Endodermal cell (in vitro differentiated cells): ENCODE measurements at regions not wholly inside any gene's neighbourhood (a gene's known extent, or its start where the extent isn't known, plus 50 kb on each side); places are given as distances from the start of the nearest gene placed in this dataset.

Experiments used
- DNase-seq: peaks from one replicate; pipeline ENCODE4 v3.0.0-alpha.2; 2017
- H3K27ac ChIP-seq: 2 replicates; pipeline ENCODE4 v1.5.1; 2013; ENCODE audit warnings: mild to moderate bottlenecking, low read depth, low read length, moderate library complexity
- H3K27me3 ChIP-seq: 2 replicates; pipeline ENCODE4 v1.6.1; 2013; ENCODE audit warnings: mild to moderate bottlenecking, low read length, moderate library complexity; ENCODE audit not compliant: insufficient read depth, control insufficient read depth, poor library complexity, severe bottlenecking
- H3K36me3 ChIP-seq: 2 replicates; pipeline ENCODE4 v1.7.0; 2013; ENCODE audit warnings: mild to moderate bottlenecking, low read length, moderate library complexity; ENCODE audit not compliant: control insufficient read depth, insufficient read depth
- H3K4me1 ChIP-seq: one replicate; pipeline ENCODE4 v1.7.0; 2013; ENCODE audit warnings: low read length; ENCODE audit not compliant: control insufficient read depth, insufficient read depth
- H3K4me3 ChIP-seq: 2 replicates; pipeline ENCODE4 v1.5.1; 2013; ENCODE audit warnings: mild to moderate bottlenecking, low read length, moderate library complexity
- H3K9ac ChIP-seq: 2 replicates; pipeline ENCODE4 v1.6.1; 2013; ENCODE audit warnings: mild to moderate bottlenecking, low read length, moderate library complexity; ENCODE audit not compliant: poor library complexity, severe bottlenecking; ENCODE audit errors: extremely low read depth
- H3K9me3 ChIP-seq: 2 replicates; pipeline ENCODE4 v1.6.1; 2013; ENCODE audit warnings: mild to moderate bottlenecking, low read length, moderate library complexity; ENCODE audit not compliant: control insufficient read depth
- H3K27ac Mint-ChIP-seq: 2 replicates; pipeline ENCODE4 v1.8.0; 2020; ENCODE audit warnings: mixed read lengths
- H3K27me3 Mint-ChIP-seq: 2 replicates; pipeline ENCODE4 v1.8.0; 2021; ENCODE audit warnings: mild to moderate bottlenecking, mixed read lengths; ENCODE audit not compliant: insufficient read depth
- H3K36me3 Mint-ChIP-seq: 2 replicates; pipeline ENCODE4 v1.8.0; 2020; ENCODE audit warnings: low read depth, mixed read lengths
- H3K4me1 Mint-ChIP-seq: 2 replicates; pipeline ENCODE4 v1.8.0; 2020; ENCODE audit warnings: mixed read lengths
- H3K4me3 Mint-ChIP-seq: 2 replicates; pipeline ENCODE4 v1.8.0; 2020; ENCODE audit warnings: mild to moderate bottlenecking, moderate library complexity, mixed read lengths
- H3K9me3 Mint-ChIP-seq: 2 replicates; pipeline ENCODE4 v1.8.0; 2020; ENCODE audit warnings: mild to moderate bottlenecking, mixed read lengths
- WGBS, 2 experiments: methylation state at CpG; one replicate each; pipeline versions ENCODE4 v1.1.5 to v1.1.7; 2013; ENCODE audit warnings: missing lambda C conversion rate in 2 of 2, mixed read lengths in 1 of 2; ENCODE audit not compliant: insufficient coverage in 1 of 2, insufficient read length in 1 of 2; 5-methylcytosine and 5-hydroxymethylcytosine counted together
- TF ChIP-seq, protein P1 (sequence below): fragments of 200-600 bp; sonication (generic); conservative IDR thresholded peaks from 2 replicates; pipeline ENCODE4 v1.5.0; 2021; ENCODE audit warnings: antibody characterized with exemption, mild to moderate bottlenecking

DNA sequence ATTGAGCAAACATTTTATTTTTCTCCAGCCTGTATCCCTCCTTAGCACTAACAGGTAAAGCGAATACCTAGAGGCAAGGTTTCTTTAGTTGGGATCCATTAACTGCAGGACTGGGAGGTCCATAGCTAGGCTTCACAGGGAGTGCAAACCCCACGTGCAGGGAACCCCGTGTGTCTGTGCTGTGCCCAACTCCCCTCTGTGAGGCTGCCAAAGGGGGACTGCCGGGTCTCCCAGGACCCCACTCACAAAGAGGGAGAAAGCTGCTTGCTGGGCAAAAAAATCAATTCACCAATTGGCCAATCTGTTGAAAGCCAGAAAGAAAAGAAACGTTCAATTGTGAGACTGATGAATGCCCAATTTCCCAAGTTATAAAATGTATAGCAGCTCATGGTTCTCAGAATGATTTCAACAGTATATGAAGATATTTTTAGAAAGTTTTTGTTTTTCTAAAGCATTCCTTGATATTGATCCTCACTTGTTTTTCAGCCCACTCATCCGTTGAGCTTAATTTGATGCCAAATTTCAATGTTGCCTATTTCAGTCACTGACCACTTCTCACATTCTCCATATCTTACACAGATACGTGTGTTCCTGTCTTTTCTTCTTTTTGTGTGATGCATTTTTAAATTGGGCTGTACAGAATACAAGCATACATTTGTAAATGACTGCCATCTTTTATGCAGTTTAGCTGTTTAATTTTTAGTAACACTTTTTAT, 202.7 kb upstream of the PRSS58 start:
- Histone ChIP-seq H3K36me3 (no peaks in the 10 kb centered on the region), H3K4me3 (no peak overlapping the region), H3K9ac (no peak overlapping the region), H3K27me3 (no peaks in the 10 kb centered on the region), H3K27ac (no peak overlapping the region), H3K4me1 (no peaks in the 10 kb centered on the region), H3K9me3 (no peaks in the 10 kb centered on the region)
- Mint-ChIP-seq H3K4me1 (peaks cover 1% of the 10 kb centered on the region), H3K9me3 (no peaks in the 10 kb centered on the region), H3K27ac (no peak overlapping the region), H3K27me3 (peaks cover 3% of the 10 kb centered on the region), H3K36me3 (no peaks in the 10 kb centered on the region), H3K4me3 (no peak overlapping the region)
- WGBS, 2 experiments = 85% methylated on average over 4 to 7 of the region's 7 CpGs
- TF ChIP-seq, protein P1, sequence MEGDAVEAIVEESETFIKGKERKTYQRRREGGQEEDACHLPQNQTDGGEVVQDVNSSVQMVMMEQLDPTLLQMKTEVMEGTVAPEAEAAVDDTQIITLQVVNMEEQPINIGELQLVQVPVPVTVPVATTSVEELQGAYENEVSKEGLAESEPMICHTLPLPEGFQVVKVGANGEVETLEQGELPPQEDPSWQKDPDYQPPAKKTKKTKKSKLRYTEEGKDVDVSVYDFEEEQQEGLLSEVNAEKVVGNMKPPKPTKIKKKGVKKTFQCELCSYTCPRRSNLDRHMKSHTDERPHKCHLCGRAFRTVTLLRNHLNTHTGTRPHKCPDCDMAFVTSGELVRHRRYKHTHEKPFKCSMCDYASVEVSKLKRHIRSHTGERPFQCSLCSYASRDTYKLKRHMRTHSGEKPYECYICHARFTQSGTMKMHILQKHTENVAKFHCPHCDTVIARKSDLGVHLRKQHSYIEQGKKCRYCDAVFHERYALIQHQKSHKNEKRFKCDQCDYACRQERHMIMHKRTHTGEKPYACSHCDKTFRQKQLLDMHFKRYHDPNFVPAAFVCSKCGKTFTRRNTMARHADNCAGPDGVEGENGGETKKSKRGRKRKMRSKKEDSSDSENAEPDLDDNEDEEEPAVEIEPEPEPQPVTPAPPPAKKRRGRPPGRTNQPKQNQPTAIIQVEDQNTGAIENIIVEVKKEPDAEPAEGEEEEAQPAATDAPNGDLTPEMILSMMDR = no peak
- no peak for DNase-seq

DNA sequence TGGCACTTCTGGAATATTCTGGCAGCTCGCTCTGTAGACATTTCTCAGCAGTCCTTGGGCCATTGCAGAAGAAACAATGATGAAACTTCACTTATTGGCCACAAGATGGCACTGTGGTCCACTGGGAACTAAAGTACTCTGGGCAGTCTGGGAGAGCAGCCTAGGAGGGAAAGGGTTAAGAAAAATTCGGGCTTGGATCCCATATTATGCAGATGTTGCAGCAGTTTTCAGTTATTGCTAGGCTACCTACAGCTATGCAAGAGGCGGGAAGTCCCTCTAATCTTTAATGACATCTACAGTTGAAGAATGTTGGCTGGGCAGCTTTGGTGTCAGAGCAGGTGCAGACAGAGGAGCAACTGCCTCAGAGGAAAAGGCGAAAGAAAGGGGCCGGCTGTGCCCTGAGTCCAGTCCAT, 201.7 kb upstream of the PRSS58 start:
- DNase-seq = peak; percentile 68
- H3K27me3 Mint-ChIP-seq = peaks cover 3% of the 10 kb centered on the region

DNA sequence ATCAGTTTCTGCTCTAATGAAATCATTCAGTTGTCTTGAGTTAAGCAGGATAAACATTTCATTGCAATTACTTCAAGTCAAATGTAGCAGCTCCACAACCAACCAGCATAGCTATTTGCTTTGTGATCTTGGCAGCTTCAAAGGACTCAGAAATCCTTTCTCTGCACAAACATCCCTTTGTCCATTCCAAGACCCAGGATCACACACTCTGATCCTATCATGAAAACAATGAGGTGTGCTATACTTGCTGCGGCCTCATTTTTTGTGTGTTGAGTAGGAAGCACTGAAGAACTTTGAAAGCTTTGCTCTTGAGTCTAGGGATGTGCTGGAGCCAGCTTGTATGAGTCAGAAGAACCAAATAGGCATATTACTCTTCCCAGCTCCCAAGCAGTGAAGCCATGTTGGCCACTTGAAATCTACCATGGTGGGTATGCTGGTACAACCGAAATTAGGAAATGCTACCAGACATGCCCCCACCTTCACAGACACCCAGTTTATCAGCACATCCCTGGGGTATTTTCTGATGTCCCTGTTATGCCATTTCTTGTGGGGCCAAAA, 199.4 kb upstream of the PRSS58 start:
- H3K27ac ChIP-seq = no peak overlapping the region
- H3K9me3 ChIP-seq = no peaks in the 10 kb centered on the region
- H3K4me3 ChIP-seq = no peak overlapping the region
- no peaks in the 10 kb centered on the region for H3K27me3 ChIP-seq
- Mint-ChIP-seq H3K27ac (no peak overlapping the region), H3K4me3 (no peak overlapping the region), H3K36me3 (no peaks in the 10 kb centered on the region), H3K27me3 (peaks cover 3% of the 10 kb centered on the region), H3K9me3 (no peaks in the 10 kb centered on the region), H3K4me1 (peaks cover 1% of the 10 kb centered on the region)
- DNase-seq = no peak
- no peaks in the 10 kb centered on the region for H3K4me1 ChIP-seq
- H3K9ac ChIP-seq = no peak overlapping the region
- TF ChIP-seq, protein P1 = no peak
- no peaks in the 10 kb centered on the region for H3K36me3 ChIP-seq
- whole genome bisulfite sequencing, 2 experiments = 83 to 90% methylated on average over 1 to 2 of the region's 2 CpGs

More for the DNA sequence above, 201.7 kb upstream of the PRSS58 start:
- no peaks in the 10 kb centered on the region for H3K4me1 ChIP-seq
- no peak overlapping the region for H3K27ac Mint-ChIP-seq
- H3K9ac ChIP-seq = no peak overlapping the region
- no peaks in the 10 kb centered on the region for H3K9me3 Mint-ChIP-seq
- no peaks in the 10 kb centered on the region for H3K27me3 ChIP-seq
- no peak overlapping the region for H3K27ac ChIP-seq
- H3K9me3 ChIP-seq = no peaks in the 10 kb centered on the region
- no peaks in the 10 kb centered on the region for H3K36me3 ChIP-seq
- TF ChIP-seq, protein P1 = peak; percentile 91
- H3K36me3 Mint-ChIP-seq = no peaks in the 10 kb centered on the region
- 44 to 50% methylated on average over 3 to 5 of the region's 5 CpGs for WGBS, 2 experiments
- no peak overlapping the region for H3K4me3 ChIP-seq
- H3K4me1 Mint-ChIP-seq = peaks cover 1% of the 10 kb centered on the region
- no peak overlapping the region for H3K4me3 Mint-ChIP-seq
